ENCODE measurements at regions not wholly inside any gene's neighbourhood (a gene's known extent, or its start where the extent isn't known, plus 50 kb on each side); places are given as distances from the start of the nearest gene placed in this dataset.

DNA sequence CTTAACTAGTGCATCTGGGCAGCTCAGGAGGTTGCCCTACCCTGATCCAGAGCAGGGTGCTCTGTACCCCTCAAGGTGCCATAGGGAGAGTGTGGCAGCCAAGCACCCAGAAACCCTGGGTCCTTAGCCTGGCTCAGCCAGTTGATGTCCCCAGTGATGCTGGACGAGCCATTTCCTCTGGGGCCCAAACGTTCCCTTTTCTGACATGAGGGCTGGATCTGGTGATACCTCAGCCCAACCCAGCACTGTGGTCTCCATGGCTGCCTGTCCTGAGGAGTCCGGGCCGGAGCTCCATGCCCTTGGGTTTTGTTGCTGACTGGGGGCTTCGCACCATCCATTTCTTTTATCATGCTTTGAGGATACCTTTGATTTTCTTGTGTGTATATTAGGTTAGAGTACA is 87.9 kb upstream of the IKZF1 start:
- no peak overlapping the region for H2BK15ac ChIP-seq (ENCODE audit: low read depth, low read length)
- WGBS, 2 experiments (ENCODE audit: extremely low coverage in 2 of 2, insufficient read length in 1 of 2): 16% methylated on average over 2 of the region's 5 CpGs; no CpG with 5 or more reads in 1 of the 2 experiments
- BruUV-seq (replicated peaks): no TSS peak
- H3K9ac ChIP-seq (ENCODE audit: low read depth, low read length): no peak overlapping the region
- H3K9me3 ChIP-seq (ENCODE audit: control insufficient read depth, insufficient read depth, low read length): peaks cover 16% of the 10 kb centered on the region; the same call in 1 of the 2 replicates
- no peak overlapping the region for H3K14ac ChIP-seq (replicated peaks; ENCODE audit: low read depth, low read length)
- ATAC-seq (ENCODE audit: low read depth) (no peak), DNase-seq (no peak)
- H2BK20ac ChIP-seq (ENCODE audit: low read depth, low read length): no peak overlapping the region
- H3K27me3 ChIP-seq (ENCODE audit: control insufficient read depth, insufficient read depth, low read length): no peaks in the 10 kb centered on the region
- no peaks in the 10 kb centered on the region for H3K36me3 ChIP-seq (ENCODE audit: control insufficient read depth, insufficient read depth, low read length)
- H2BK120ac ChIP-seq (ENCODE audit: low read depth, low read length): no peak overlapping the region
- H3K4me2 ChIP-seq (ENCODE audit: low read depth, low read length): no peak overlapping the region
- dilution Hi-C loops (cut with HindIII; ENCODE audit: low sequenced_read_pairs, unreplicated experiment) (no loop called here), in situ Hi-C loops (cut with MboI; ENCODE audit: low sequenced_read_pairs) (no loop called here), intact Hi-C loops (cut with micrococcal nuclease) (no loop called here)
- no peak overlapping the region for H3K4ac ChIP-seq (ENCODE audit: low read depth, low read length)
- H4K5ac ChIP-seq (ENCODE audit: low read depth, low read length): no peak overlapping the region
- no peak overlapping the region for H2BK5ac ChIP-seq (ENCODE audit: low read depth, low read length, poor library complexity, severe bottlenecking)
- H3K79me1 ChIP-seq (ENCODE audit: low read depth in 1 of 2, low read length in 2 of 2): no peaks in the 10 kb centered on the region
- H4K20me1 ChIP-seq (ENCODE audit: insufficient read depth, low read length): no peaks in the 10 kb centered on the region
- H3K23ac ChIP-seq (ENCODE audit: low read depth, low read length): no peak overlapping the region
- no peak overlapping the region for H4K91ac ChIP-seq (ENCODE audit: insufficient read depth, low read depth, low read length)
- no peaks in the 10 kb centered on the region for H3K4me1 ChIP-seq (ENCODE audit: control insufficient read depth, insufficient read depth, low read length)
- ChIA-PET CTCF (no interaction called here), POLR2A (ENCODE audit: unreplicated experiment) (no interaction called here)
- H3K56ac ChIP-seq (ENCODE audit: extremely low read depth, insufficient read depth, low read length): no peak overlapping the region
- H3K27ac ChIP-seq (ENCODE audit: insufficient read depth, low read length): no peak overlapping the region
- no peak overlapping the region for H3K4me3 ChIP-seq (ENCODE audit: insufficient read depth, low read depth, low read length)
- no peaks in the 10 kb centered on the region for H3K9me1 ChIP-seq (ENCODE audit: insufficient read depth, low read length)
- no peak overlapping the region for H3K18ac ChIP-seq (ENCODE audit: low read depth, low read length)
- H2AK5ac ChIP-seq (ENCODE audit: low read depth, low read length): no peak overlapping the region
- no peak overlapping the region for H4K8ac ChIP-seq (ENCODE audit: low read depth in 2 of 2, low read length in 2 of 2)
- TF ChIP-seq, protein P1, sequence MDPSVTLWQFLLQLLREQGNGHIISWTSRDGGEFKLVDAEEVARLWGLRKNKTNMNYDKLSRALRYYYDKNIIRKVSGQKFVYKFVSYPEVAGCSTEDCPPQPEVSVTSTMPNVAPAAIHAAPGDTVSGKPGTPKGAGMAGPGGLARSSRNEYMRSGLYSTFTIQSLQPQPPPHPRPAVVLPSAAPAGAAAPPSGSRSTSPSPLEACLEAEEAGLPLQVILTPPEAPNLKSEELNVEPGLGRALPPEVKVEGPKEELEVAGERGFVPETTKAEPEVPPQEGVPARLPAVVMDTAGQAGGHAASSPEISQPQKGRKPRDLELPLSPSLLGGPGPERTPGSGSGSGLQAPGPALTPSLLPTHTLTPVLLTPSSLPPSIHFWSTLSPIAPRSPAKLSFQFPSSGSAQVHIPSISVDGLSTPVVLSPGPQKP (IDR thresholded peaks at IDR 0.05; ENCODE audit: borderline replicate concordance, low read depth, low read length): no peak
- TF ChIP-seq POLR2A (IDR thresholded peaks at IDR 0.05; ENCODE audit: low read depth, low read length): no peak
- no peak for TF ChIP-seq BHLHE40 (IDR thresholded peaks at IDR 0.05; ENCODE audit: low read depth, low read length)
- TF ChIP-seq, protein P2, sequence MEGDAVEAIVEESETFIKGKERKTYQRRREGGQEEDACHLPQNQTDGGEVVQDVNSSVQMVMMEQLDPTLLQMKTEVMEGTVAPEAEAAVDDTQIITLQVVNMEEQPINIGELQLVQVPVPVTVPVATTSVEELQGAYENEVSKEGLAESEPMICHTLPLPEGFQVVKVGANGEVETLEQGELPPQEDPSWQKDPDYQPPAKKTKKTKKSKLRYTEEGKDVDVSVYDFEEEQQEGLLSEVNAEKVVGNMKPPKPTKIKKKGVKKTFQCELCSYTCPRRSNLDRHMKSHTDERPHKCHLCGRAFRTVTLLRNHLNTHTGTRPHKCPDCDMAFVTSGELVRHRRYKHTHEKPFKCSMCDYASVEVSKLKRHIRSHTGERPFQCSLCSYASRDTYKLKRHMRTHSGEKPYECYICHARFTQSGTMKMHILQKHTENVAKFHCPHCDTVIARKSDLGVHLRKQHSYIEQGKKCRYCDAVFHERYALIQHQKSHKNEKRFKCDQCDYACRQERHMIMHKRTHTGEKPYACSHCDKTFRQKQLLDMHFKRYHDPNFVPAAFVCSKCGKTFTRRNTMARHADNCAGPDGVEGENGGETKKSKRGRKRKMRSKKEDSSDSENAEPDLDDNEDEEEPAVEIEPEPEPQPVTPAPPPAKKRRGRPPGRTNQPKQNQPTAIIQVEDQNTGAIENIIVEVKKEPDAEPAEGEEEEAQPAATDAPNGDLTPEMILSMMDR (conservative IDR thresholded peaks at IDR 0.05; ENCODE audit: low read depth, low read length): no peak
- TF ChIP-seq CHD1 (IDR thresholded peaks at IDR 0.05; ENCODE audit: low read depth, low read length): no peak
- TF ChIP-seq SMC3 (IDR thresholded peaks at IDR 0.05; ENCODE audit: low read depth, low read length): no peak
- TF ChIP-seq RAD21 (IDR thresholded peaks at IDR 0.05; ENCODE audit: low read length): no peak
- no peak for TF ChIP-seq MAZ (IDR thresholded peaks at IDR 0.05; ENCODE audit: borderline replicate concordance, low read depth, low read length)
- TF ChIP-seq RFX5 (IDR thresholded peaks at IDR 0.05; ENCODE audit: low read depth, low read length): no peak
- TF ChIP-seq MAFK (IDR thresholded peaks at IDR 0.05; ENCODE audit: low read depth, low read length): no peak
- TF ChIP-seq RCOR1 (IDR thresholded peaks at IDR 0.05; ENCODE audit: insufficient replicate concordance, low read length): no peak
- no peak for TF ChIP-seq FOS (IDR thresholded peaks at IDR 0.05; ENCODE audit: low read depth, low read length)
- no peak for TF ChIP-seq MXI1 (IDR thresholded peaks at IDR 0.05; ENCODE audit: borderline replicate concordance, low read depth, low read length)
- TF ChIP-seq, protein P3, sequence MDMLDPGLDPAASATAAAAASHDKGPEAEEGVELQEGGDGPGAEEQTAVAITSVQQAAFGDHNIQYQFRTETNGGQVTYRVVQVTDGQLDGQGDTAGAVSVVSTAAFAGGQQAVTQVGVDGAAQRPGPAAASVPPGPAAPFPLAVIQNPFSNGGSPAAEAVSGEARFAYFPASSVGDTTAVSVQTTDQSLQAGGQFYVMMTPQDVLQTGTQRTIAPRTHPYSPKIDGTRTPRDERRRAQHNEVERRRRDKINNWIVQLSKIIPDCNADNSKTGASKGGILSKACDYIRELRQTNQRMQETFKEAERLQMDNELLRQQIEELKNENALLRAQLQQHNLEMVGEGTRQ (IDR thresholded peaks at IDR 0.05; ENCODE audit: low read depth, low read length): no peak
- TF ChIP-seq CEBPB (IDR thresholded peaks at IDR 0.05; ENCODE audit: low read depth, low read length): no peak
- no peak for TF ChIP-seq NFE2L2 (IDR thresholded peaks at IDR 0.05; ENCODE audit: low read depth, low read length)
- H2AK9ac ChIP-seq (replicated peaks; ENCODE audit: low read depth, low read length, poor library complexity): no peak overlapping the region
- no peak overlapping the region for H2AFZ ChIP-seq (replicated peaks; ENCODE audit: low read length, poor library complexity)
